IMR-90 (cell line): ENCODE measurements at regions not wholly inside any gene's neighbourhood (a gene's known extent, or its start where the extent isn't known, plus 50 kb on each side); places are given as distances from the start of the nearest gene placed in this dataset.

Experiments used
- BHLHE40 ChIP-seq: fragments of 150-350 bp; IDR thresholded peaks from 2 replicates; pipeline ENCODE4 v1.6.1; 2016; ENCODE audit warnings: mild to moderate bottlenecking, low read depth, low read length
- CEBPB ChIP-seq: IDR thresholded peaks from 2 replicates; pipeline ENCODE4 v1.6.1; 2012; ENCODE audit warnings: low read depth, low read length, improper control_type of control experiment
- FOS ChIP-seq: fragments of 150-350 bp; IDR thresholded peaks from 2 replicates; pipeline ENCODE4 v1.6.1; 2016; ENCODE audit warnings: low read depth, low read length
- MAFK ChIP-seq: IDR thresholded peaks from 2 replicates; pipeline ENCODE4 v1.6.1; 2012; ENCODE audit warnings: low read depth, low read length, improper control_type of control experiment
- MAZ ChIP-seq: IDR thresholded peaks from 2 replicates; pipeline ENCODE4 v1.6.1; 2012; ENCODE audit warnings: low read depth, mild to moderate bottlenecking, low read length, improper control_type of control experiment, moderate library complexity, borderline replicate concordance
- MXI1 ChIP-seq: IDR thresholded peaks from 2 replicates; pipeline ENCODE4 v1.6.1; 2012; ENCODE audit warnings: low read depth, mild to moderate bottlenecking, low read length, moderate library complexity, borderline replicate concordance
- POLR2A ChIP-seq: IDR thresholded peaks from 2 replicates; pipeline ENCODE4 v1.6.1; 2012; ENCODE audit warnings: mild to moderate bottlenecking, low read depth, low read length
- RCOR1 ChIP-seq: IDR thresholded peaks from 2 replicates; pipeline ENCODE4 v1.6.1; 2012; ENCODE audit warnings: mild to moderate bottlenecking, low read length, improper control_type of control experiment; ENCODE audit not compliant: insufficient replicate concordance
- RFX5 ChIP-seq: IDR thresholded peaks from 2 replicates; pipeline ENCODE4 v1.8.0; 2012; ENCODE audit warnings: low read depth, mild to moderate bottlenecking, low read length, moderate library complexity
- TF ChIP-seq, protein P1 (sequence below): conservative IDR thresholded peaks from 2 replicates; pipeline ENCODE4 v1.5.1; 2012; ENCODE audit warnings: mild to moderate bottlenecking, low read depth, low read length, improper control_type of control experiment
- TF ChIP-seq, protein P2 (sequence below): fragments of 150-350 bp; IDR thresholded peaks from 2 replicates; pipeline ENCODE4 v1.6.1; 2017; ENCODE audit warnings: mild to moderate bottlenecking, antibody characterized with exemption, low read length, low read depth
- TF ChIP-seq, protein P3 (sequence below): fragments of 150-350 bp; IDR thresholded peaks from 2 replicates; pipeline ENCODE4 v1.6.1; 2016; ENCODE audit warnings: low read depth, mild to moderate bottlenecking, low read length, moderate library complexity, borderline replicate concordance

DNA sequence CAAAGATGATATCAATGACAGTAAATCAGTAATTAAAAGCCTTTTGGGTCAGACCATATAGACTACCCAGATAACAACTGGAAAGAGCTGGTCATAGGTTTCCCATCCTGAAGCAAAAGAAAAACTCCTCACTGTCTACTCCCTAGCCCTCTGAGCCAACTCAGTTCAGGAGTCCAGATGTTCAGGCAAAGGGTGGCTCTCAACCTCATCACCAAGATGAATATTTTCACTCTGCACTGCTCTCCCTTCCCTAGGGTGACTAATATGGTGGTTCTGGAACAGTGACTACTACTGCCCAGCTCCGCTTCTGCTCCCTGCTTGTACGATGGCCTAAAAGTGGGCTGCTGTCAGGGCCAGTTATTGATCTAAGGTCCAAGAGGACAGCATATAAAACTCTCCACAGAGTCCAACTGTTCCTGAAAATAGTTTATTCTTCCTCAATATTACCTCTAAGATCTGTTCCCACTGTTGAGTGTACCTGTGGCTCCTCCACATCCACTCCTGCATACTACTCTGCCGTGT lies 263.4 kb upstream of the SLC30A5 start:
- TF ChIP-seq POLR2A = no peak
- TF ChIP-seq, protein P1, sequence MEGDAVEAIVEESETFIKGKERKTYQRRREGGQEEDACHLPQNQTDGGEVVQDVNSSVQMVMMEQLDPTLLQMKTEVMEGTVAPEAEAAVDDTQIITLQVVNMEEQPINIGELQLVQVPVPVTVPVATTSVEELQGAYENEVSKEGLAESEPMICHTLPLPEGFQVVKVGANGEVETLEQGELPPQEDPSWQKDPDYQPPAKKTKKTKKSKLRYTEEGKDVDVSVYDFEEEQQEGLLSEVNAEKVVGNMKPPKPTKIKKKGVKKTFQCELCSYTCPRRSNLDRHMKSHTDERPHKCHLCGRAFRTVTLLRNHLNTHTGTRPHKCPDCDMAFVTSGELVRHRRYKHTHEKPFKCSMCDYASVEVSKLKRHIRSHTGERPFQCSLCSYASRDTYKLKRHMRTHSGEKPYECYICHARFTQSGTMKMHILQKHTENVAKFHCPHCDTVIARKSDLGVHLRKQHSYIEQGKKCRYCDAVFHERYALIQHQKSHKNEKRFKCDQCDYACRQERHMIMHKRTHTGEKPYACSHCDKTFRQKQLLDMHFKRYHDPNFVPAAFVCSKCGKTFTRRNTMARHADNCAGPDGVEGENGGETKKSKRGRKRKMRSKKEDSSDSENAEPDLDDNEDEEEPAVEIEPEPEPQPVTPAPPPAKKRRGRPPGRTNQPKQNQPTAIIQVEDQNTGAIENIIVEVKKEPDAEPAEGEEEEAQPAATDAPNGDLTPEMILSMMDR = no peak
- TF ChIP-seq BHLHE40 = no peak
- TF ChIP-seq MXI1 = no peak
- TF ChIP-seq RCOR1 = no peak
- TF ChIP-seq CEBPB = no peak
- TF ChIP-seq, protein P2, sequence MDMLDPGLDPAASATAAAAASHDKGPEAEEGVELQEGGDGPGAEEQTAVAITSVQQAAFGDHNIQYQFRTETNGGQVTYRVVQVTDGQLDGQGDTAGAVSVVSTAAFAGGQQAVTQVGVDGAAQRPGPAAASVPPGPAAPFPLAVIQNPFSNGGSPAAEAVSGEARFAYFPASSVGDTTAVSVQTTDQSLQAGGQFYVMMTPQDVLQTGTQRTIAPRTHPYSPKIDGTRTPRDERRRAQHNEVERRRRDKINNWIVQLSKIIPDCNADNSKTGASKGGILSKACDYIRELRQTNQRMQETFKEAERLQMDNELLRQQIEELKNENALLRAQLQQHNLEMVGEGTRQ = no peak
- no peak for TF ChIP-seq MAFK
- TF ChIP-seq, protein P3, sequence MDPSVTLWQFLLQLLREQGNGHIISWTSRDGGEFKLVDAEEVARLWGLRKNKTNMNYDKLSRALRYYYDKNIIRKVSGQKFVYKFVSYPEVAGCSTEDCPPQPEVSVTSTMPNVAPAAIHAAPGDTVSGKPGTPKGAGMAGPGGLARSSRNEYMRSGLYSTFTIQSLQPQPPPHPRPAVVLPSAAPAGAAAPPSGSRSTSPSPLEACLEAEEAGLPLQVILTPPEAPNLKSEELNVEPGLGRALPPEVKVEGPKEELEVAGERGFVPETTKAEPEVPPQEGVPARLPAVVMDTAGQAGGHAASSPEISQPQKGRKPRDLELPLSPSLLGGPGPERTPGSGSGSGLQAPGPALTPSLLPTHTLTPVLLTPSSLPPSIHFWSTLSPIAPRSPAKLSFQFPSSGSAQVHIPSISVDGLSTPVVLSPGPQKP = no peak
- no peak for TF ChIP-seq RFX5
- TF ChIP-seq FOS = no peak
- no peak for TF ChIP-seq MAZ
